Adrenal gland (tissue), 5 donors: ENCODE measurements at regions not wholly inside any gene's neighbourhood (a gene's known extent, or its start where the extent isn't known, plus 50 kb on each side); places are given as distances from the start of the nearest gene placed in this dataset.

Experiments
- POLR2A ChIP-seq, 2 donors: fragments of 450-650 bp; IDR thresholded peaks; one replicate each; pipeline ENCODE4 v1.6.1; 2017; ENCODE audit warnings: antibody characterized with exemption in 2 of 2, mild to moderate bottlenecking in 2 of 2, moderate library complexity in 1 of 2
- TF ChIP-seq, protein P1 (sequence below), 6 experiments: fragments of 450-650 bp in 4 of 6; fragments of 200-600 bp in 2 of 6; sonication (generic) in 1 of 6; IDR thresholded peaks; 1 replicate in 5 of 6; 2 replicates in 1 of 6; pipeline versions ENCODE4 v1.5.1 to v1.8.0; 2016 to 2021; ENCODE audit warnings: antibody characterized with exemption in 6 of 6, mild to moderate bottlenecking in 2 of 6, moderate library complexity in 1 of 6
- donor health status: DM: no; HTN: no; CAD: no.

DNA sequence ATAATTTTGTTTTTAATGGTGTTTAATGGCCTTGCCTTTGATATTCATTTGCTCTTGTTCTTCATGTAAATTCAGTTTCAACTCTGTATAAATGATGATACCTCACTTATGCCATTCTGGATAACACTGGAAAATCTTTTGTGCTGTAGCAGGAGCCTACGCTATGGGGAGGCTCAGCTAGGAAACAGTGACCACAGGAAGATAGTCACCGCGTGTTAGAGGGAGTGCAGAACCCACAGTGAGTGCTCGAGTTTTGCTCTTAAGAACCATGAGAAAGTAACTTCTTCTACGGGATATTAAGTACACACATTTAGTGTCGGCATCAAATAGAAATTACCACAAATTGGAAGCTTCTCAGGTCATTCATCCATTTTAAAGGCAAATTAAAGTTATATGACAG lies 143.9 kb downstream of the IRX2 start:
- TF ChIP-seq, protein P1, sequence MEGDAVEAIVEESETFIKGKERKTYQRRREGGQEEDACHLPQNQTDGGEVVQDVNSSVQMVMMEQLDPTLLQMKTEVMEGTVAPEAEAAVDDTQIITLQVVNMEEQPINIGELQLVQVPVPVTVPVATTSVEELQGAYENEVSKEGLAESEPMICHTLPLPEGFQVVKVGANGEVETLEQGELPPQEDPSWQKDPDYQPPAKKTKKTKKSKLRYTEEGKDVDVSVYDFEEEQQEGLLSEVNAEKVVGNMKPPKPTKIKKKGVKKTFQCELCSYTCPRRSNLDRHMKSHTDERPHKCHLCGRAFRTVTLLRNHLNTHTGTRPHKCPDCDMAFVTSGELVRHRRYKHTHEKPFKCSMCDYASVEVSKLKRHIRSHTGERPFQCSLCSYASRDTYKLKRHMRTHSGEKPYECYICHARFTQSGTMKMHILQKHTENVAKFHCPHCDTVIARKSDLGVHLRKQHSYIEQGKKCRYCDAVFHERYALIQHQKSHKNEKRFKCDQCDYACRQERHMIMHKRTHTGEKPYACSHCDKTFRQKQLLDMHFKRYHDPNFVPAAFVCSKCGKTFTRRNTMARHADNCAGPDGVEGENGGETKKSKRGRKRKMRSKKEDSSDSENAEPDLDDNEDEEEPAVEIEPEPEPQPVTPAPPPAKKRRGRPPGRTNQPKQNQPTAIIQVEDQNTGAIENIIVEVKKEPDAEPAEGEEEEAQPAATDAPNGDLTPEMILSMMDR (IDR thresholded peaks at IDR 0.05) = no peak
- TF ChIP-seq POLR2A (IDR thresholded peaks at IDR 0.05) = no peak
